GM12878 (cell line): ENCODE measurements at regions not wholly inside any gene's neighbourhood (a gene's known extent, or its start where the extent isn't known, plus 50 kb on each side); places are given as distances from the start of the nearest gene placed in this dataset.

ENCODE experiments used
- ATAC-seq: fragments of 200-7000 bp; cut with Tn5 transposase; 3 replicates; pipeline ENCODE4 v1.9.1; 2020; ENCODE audit warnings: mild to moderate bottlenecking, moderate library complexity
- BruUV-seq: library from RNA; stranded (reverse); fragments of 400-500 nt; replicated peaks from 2 replicates; lab custom pipeline; 2021; lab: Mats Ljungman, UMichigan
- CTCF ChIA-PET: fragments of 300-600 bp; sonication (Branson Sonifier 250); formaldehyde crosslinking; extraction: SDS; loops from one replicate; lab custom pipeline; 2021; ENCODE audit warnings: inconsistent platforms; lab: Yijun Ruan, JAX
- POLR2A ChIA-PET: fragments of 350-600 bp; formaldehyde crosslinking; extraction: SDS; loops from one replicate; lab custom pipeline; 2021; ENCODE audit warnings: inconsistent platforms; lab: Charles Lee
- RAD21 ChIA-PET: fragments of 300-600 bp; sonication (Branson Sonifier 250); formaldehyde crosslinking; loops from one replicate; lab custom pipeline; 2023; ENCODE audit warnings: antibody characterized with exemption; ENCODE audit not compliant: unreplicated experiment; lab: Charles Lee
- SMC1A ChIA-PET: fragments of 300-600 bp; sonication (Branson Sonifier 250); formaldehyde crosslinking; loops from one replicate; lab custom pipeline; 2023; ENCODE audit not compliant: unreplicated experiment, uncharacterized antibody; lab: Charles Lee
- DNase-seq: peaks from one replicate; pipeline ENCODE4 v3.0.0-alpha.2; 2011; ENCODE audit warnings: low read depth, low spot score
- FAIRE-seq: peaks from 3 replicates; lab custom pipeline; 2011; peaks lifted over from hg19 to GRCh38; lab: Jason Lieb, UNC
- H2AFZ ChIP-seq: 2 replicates; pipeline ENCODE4 v1.6.0; 2011; ENCODE audit warnings: low read depth, low read length, control low read depth; ENCODE audit not compliant: control insufficient read depth
- H3K27ac ChIP-seq: 2 replicates; pipeline ENCODE4 v1.5.1; 2011; ENCODE audit warnings: control low read depth; ENCODE audit not compliant: control insufficient read depth, insufficient read depth
- H3K27me3 ChIP-seq, 2 experiments: replicated peaks in 1 of 2; 2 replicates each; pipeline versions ENCODE4 v1.6.0 to v1.6.1; 2011; ENCODE audit warnings: low read length in 1 of 2; ENCODE audit not compliant: control insufficient read depth in 2 of 2, insufficient read depth in 2 of 2
- H3K36me3 ChIP-seq, 2 experiments: 2 replicates each; pipeline ENCODE4 v1.5.1; 2011; ENCODE audit warnings: low read length in 1 of 2; ENCODE audit not compliant: control insufficient read depth in 2 of 2, insufficient read depth in 2 of 2
- H3K4me1 ChIP-seq: 2 replicates; pipeline ENCODE4 v1.6.1; 2011; ENCODE audit warnings: mild to moderate bottlenecking, low read length, moderate library complexity, mixed read lengths; ENCODE audit not compliant: control insufficient read depth, insufficient read depth
- H3K4me2 ChIP-seq: 2 replicates; pipeline ENCODE4 v1.6.0; 2011; ENCODE audit warnings: control low read depth; ENCODE audit not compliant: control insufficient read depth, insufficient read depth
- H3K4me3 ChIP-seq: fragments of 200-600 bp; sonication (generic); 2 replicates; pipeline ENCODE4 v1.5.1; 2016
- H3K79me2 ChIP-seq: 2 replicates; pipeline ENCODE4 v1.6.0; 2011; ENCODE audit warnings: low read length; ENCODE audit not compliant: control insufficient read depth, insufficient read depth
- H3K9ac ChIP-seq: 2 replicates; pipeline ENCODE4 v1.8.0; 2011; ENCODE audit warnings: low read length, control low read depth, mixed read lengths; ENCODE audit not compliant: control insufficient read depth, insufficient read depth
- H3K9me3 ChIP-seq: replicated peaks from 3 replicates; pipeline ENCODE4 v1.5.1; 2011; ENCODE audit warnings: mild to moderate bottlenecking, low read length; ENCODE audit not compliant: control insufficient read depth, insufficient read depth
- H4K20me1 ChIP-seq: 2 replicates; pipeline ENCODE4 v1.6.0; 2011; ENCODE audit not compliant: control insufficient read depth, insufficient read depth
- BHLHE40 ChIP-seq, 2 experiments: fragments of 450-650 bp in 1 of 2; IDR thresholded peaks; 2 replicates each; pipeline ENCODE4 v1.6.1; 2011 to 2017; ENCODE audit warnings: low read depth in 2 of 2, borderline replicate concordance in 1 of 2, improper control_type of control experiment in 1 of 2, low read length in 1 of 2, mild to moderate bottlenecking in 1 of 2
- CUX1 ChIP-seq: IDR thresholded peaks from 2 replicates; pipeline ENCODE4 v1.6.1; 2012; ENCODE audit warnings: improper control_type of control experiment, low read depth, low read length; ENCODE audit not compliant: insufficient replicate concordance
- FOS ChIP-seq: IDR thresholded peaks from 3 replicates; pipeline ENCODE4 v1.6.1; 2011; ENCODE audit warnings: borderline replicate concordance; ENCODE audit not compliant: insufficient read length; ENCODE audit errors: extremely low read depth
- FOXK2 ChIP-seq: fragments of 450-650 bp; IDR thresholded peaks from 2 replicates; pipeline ENCODE4 v1.6.1; 2017; ENCODE audit warnings: mild to moderate bottlenecking, moderate library complexity
- GABPA ChIP-seq: IDR thresholded peaks from 2 replicates; pipeline ENCODE4 v1.6.1; 2014; ENCODE audit warnings: antibody characterized with exemption, low read depth, mild to moderate bottlenecking, inconsistent platforms
- HDAC2 ChIP-seq: fragments of 200-600 bp; sonication (generic); IDR thresholded peaks from 2 replicates; pipeline ENCODE4 v1.6.1; 2017
- MAX ChIP-seq: IDR thresholded peaks from 2 replicates; pipeline ENCODE4 v1.6.1; 2012; ENCODE audit warnings: low read depth, low read length, improper control_type of control experiment
- NRF1 ChIP-seq: conservative IDR thresholded peaks from 2 replicates; pipeline ENCODE4 v1.6.1; 2011; ENCODE audit warnings: mild to moderate bottlenecking, low read depth, low read length, improper control_type of control experiment
- RAD51 ChIP-seq: fragments of 450-650 bp; IDR thresholded peaks from 2 replicates; pipeline ENCODE4 v1.6.1; 2016; ENCODE audit warnings: moderate library complexity, mild to moderate bottlenecking, inconsistent platforms
- RELA ChIP-seq: fragments of 450-650 bp; IDR thresholded peaks from 2 replicates; pipeline ENCODE4 v1.8.0; 2014; ENCODE audit warnings: borderline replicate concordance; ENCODE audit not compliant: partially characterized antibody
- STAT1 ChIP-seq: fragments of 450-650 bp; conservative IDR thresholded peaks from 2 replicates; pipeline ENCODE4 v1.6.1; 2014; ENCODE audit warnings: antibody characterized with exemption, mild to moderate bottlenecking
- ZNF24 ChIP-seq: fragments of 450-650 bp; IDR thresholded peaks from 2 replicates; pipeline ENCODE4 v1.6.1; 2017; ENCODE audit warnings: antibody characterized with exemption, mild to moderate bottlenecking
- in situ Hi-C: fragments of 300-500 bp; cut with MboI; formaldehyde crosslinking; loops from 9 replicates; pipeline ENCODE4 v1.14.3; 2018; ENCODE audit warnings: mixed read lengths
- intact Hi-C: fragments of 100-400 bp; cut with micrococcal nuclease; formaldehyde crosslinking; loops from one replicate; pipeline ENCODE4 v1.14.2; 2022; ENCODE audit not compliant: unreplicated experiment

GRCh38 chr9:84557751-84558150 is 111.8 kb upstream of the NTRK2 start (continued):
- TF ChIP-seq MAX (no peak), FOS (no peak), ZNF24 (no peak), NRF1 (no peak)
- TF ChIP-seq, all 136 proteins: peak for 0

- Histone ChIP-seq H3K9me3 (no peaks in the 10 kb centered on the region), H3K4me1 (no peaks in the 10 kb centered on the region), H3K9ac (no peak overlapping the region), H3K4me3 (no peak overlapping the region), H3K79me2 (no peaks in the 10 kb centered on the region), H3K4me2 (no peak overlapping the region), H2AFZ (no peak overlapping the region), H3K36me3 (no peaks in the 10 kb centered on the region), H3K27ac (no peak overlapping the region), H4K20me1 (no peaks in the 10 kb centered on the region)
- SMC1A ChIA-PET = no interaction called here
- POLR2A ChIA-PET = no interaction called here
- FAIRE-seq (no peak), DNase-seq (no peak), ATAC-seq (no peak)
- in situ Hi-C loops (no loop called here), intact Hi-C loops (no loop called here)
- RAD21 ChIA-PET = no interaction called here
- BruUV-seq = no TSS peak
- TF ChIP-seq RAD51 = no peak
- TF ChIP-seq HDAC2 = no peak
- TF ChIP-seq FOXK2 = no peak
- TF ChIP-seq GABPA = no peak
- TF ChIP-seq STAT1 = no peak
- TF ChIP-seq BHLHE40 (IDR thresholded peaks at IDR 0.05; ENCODE audit: borderline replicate concordance in 1 of 2, low read depth in 2 of 2, low read length in 1 of 2) = no peak
- no peak for TF ChIP-seq CUX1
- TF ChIP-seq RELA = no peak
- TF ChIP-seq, all 136 proteins: peak for 0
- CTCF ChIA-PET = interaction anchor here (0.6 kb wide), 1 partner anchor 34 kb away, joined by 3 read pairs; no protein-coding TSS in a partner anchor
- no peaks in the 10 kb centered on the region; a peak in 1 of 4 replicates for H3K27me3 ChIP-seq
Observed at GRCh38 chr9:84563691-84564090, 105.8 kb upstream of the NTRK2 start.
